ENCODE measurements at regions not wholly inside any gene's neighbourhood (a gene's known extent, or its start where the extent isn't known, plus 50 kb on each side); places are given as distances from the start of the nearest gene placed in this dataset.
A peak's percentile ranks its signal among the peaks of the same experiment; 100 is the strongest.

DNA sequence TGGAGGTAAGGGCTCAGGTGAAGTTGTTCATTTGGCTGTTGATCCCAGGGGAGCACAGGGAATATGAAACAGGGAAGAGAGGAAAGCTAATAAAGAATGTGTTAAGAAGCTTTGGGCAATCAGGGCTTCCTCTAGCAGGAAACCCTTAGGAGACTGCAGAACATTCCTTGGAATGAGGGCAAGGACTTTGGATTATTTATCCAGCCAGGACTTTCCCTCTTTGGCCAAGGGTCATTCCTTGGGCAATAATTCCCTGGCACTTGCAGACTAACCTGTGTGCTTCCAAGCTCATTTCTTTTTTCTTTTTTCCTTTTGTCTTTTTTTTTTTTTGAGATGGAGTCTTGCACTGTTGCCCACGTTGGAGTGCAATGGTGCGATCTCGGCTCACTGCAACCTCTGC, 209.2 kb upstream of the MAP3K1 start:
- Histone ChIP-seq H3K9ac (ENCODE audit: insufficient read depth, low read length) (no peak overlapping the region), H3K79me2 (ENCODE audit: control insufficient read depth, insufficient read depth, low read length) (no peaks in the 10 kb centered on the region), H3K27ac (ENCODE audit: insufficient read depth, low read length) (no peak overlapping the region), H3K9me3 (ENCODE audit: control insufficient read depth, insufficient read depth, low read depth, low read length) (no peaks in the 10 kb centered on the region), H4K20me1 (ENCODE audit: control insufficient read depth, extremely low read depth, insufficient read depth, low read length) (peaks cover 1% of the 10 kb centered on the region), H3K36me3 (ENCODE audit: control insufficient read depth, insufficient read depth, low read length) (no peaks in the 10 kb centered on the region), H3K27me3 (ENCODE audit: control insufficient read depth, insufficient read depth, low read length) (no peaks in the 10 kb centered on the region), H3K4me3 (replicated peaks in 1 of 4; ENCODE audit: control extremely low read depth in 1 of 4, insufficient read depth in 1 of 4, low read depth in 3 of 4, low read length in 4 of 4) (no peak overlapping the region), H3K4me1 (ENCODE audit: control insufficient read depth, extremely low read depth, insufficient read depth, low read length) (peaks cover 3% of the 10 kb centered on the region), H3K4me2 (ENCODE audit: extremely low read depth, insufficient read depth, low read length) (no peak overlapping the region), H2AFZ (ENCODE audit: low read length) (no peak overlapping the region)
- no peak for DNase-seq (ENCODE audit: low read depth in 2 of 2)
- TF ChIP-seq, protein P1, sequence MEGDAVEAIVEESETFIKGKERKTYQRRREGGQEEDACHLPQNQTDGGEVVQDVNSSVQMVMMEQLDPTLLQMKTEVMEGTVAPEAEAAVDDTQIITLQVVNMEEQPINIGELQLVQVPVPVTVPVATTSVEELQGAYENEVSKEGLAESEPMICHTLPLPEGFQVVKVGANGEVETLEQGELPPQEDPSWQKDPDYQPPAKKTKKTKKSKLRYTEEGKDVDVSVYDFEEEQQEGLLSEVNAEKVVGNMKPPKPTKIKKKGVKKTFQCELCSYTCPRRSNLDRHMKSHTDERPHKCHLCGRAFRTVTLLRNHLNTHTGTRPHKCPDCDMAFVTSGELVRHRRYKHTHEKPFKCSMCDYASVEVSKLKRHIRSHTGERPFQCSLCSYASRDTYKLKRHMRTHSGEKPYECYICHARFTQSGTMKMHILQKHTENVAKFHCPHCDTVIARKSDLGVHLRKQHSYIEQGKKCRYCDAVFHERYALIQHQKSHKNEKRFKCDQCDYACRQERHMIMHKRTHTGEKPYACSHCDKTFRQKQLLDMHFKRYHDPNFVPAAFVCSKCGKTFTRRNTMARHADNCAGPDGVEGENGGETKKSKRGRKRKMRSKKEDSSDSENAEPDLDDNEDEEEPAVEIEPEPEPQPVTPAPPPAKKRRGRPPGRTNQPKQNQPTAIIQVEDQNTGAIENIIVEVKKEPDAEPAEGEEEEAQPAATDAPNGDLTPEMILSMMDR (conservative IDR thresholded peaks at IDR 0.05 in 1 of 2, IDR thresholded peaks at IDR 0.05 in 1 of 2; ENCODE audit: low read depth in 1 of 2, low read length in 2 of 2), result no peak
- no peak for TF ChIP-seq EZH2 (IDR thresholded peaks at IDR 0.05; ENCODE audit: low read length, missing control alignments)

DNA sequence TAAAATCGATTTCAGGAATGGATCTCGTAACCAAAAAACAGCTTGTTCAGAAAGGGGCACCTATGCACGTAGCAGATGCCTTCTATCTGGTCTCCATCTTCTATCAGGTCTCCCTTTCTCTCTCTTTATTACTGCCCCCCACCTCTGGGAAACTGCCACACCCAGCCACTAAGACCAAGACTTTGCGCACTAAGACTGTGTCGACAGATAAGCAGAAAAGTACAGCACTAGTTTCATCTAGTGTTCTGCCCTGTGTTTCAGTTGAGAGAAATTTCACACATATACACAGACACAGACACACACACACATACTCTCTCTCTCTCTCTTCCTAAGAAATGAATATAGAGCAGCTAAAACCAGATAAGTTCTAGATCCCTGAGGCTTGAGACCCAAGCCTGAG, 210.1 kb upstream of the MAP3K1 start:
- Histone ChIP-seq H4K20me1 (ENCODE audit: control insufficient read depth, extremely low read depth, insufficient read depth, low read length) (peaks cover 1% of the 10 kb centered on the region), H3K4me1 (ENCODE audit: control insufficient read depth, extremely low read depth, insufficient read depth, low read length) (peaks cover 3% of the 10 kb centered on the region), H2AFZ (ENCODE audit: low read length) (no peak overlapping the region), H3K9ac (ENCODE audit: insufficient read depth, low read length) (no peak overlapping the region), H3K4me3 (replicated peaks in 1 of 4; ENCODE audit: control extremely low read depth in 1 of 4, insufficient read depth in 1 of 4, low read depth in 3 of 4, low read length in 4 of 4) (no peak overlapping the region), H3K27ac (ENCODE audit: insufficient read depth, low read length) (no peak overlapping the region), H3K9me3 (ENCODE audit: control insufficient read depth, insufficient read depth, low read depth, low read length) (no peaks in the 10 kb centered on the region), H3K4me2 (ENCODE audit: extremely low read depth, insufficient read depth, low read length) (no peak overlapping the region), H3K79me2 (ENCODE audit: control insufficient read depth, insufficient read depth, low read length) (no peaks in the 10 kb centered on the region), H3K27me3 (ENCODE audit: control insufficient read depth, insufficient read depth, low read length) (no peaks in the 10 kb centered on the region), H3K36me3 (ENCODE audit: control insufficient read depth, insufficient read depth, low read length) (no peaks in the 10 kb centered on the region)
- no peak for DNase-seq (ENCODE audit: low read depth in 2 of 2)
- TF ChIP-seq, protein P1 (conservative IDR thresholded peaks at IDR 0.05 in 1 of 2, IDR thresholded peaks at IDR 0.05 in 1 of 2; ENCODE audit: low read depth in 1 of 2, low read length in 2 of 2), result no peak
- TF ChIP-seq EZH2 (IDR thresholded peaks at IDR 0.05; ENCODE audit: low read length, missing control alignments), result no peak

DNA sequence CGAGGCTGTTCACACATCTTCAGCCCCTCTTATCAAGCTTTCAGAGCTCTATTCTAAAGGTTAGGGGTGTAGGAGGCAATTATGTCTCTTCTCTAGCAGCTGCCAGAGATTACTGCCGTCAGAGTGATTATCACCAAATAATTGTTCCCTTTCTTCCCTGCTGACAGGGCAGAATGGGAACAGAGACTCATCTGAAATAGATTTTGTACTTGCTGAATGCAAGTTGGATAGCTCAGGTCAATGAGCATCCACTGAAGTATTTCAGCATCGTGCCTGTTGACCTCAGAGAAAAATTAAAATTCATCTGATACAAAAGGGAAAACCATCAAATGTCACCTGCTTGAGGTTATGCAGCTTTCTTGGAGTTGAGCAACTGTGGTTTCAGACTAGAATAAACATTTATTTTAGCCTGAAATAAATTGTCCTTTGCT, 213.7 kb upstream of the MAP3K1 start:
- Histone ChIP-seq H3K79me2 (ENCODE audit: control insufficient read depth, insufficient read depth, low read length) (no peaks in the 10 kb centered on the region), H3K36me3 (ENCODE audit: control insufficient read depth, insufficient read depth, low read length) (no peaks in the 10 kb centered on the region), H3K4me1 (ENCODE audit: control insufficient read depth, extremely low read depth, insufficient read depth, low read length) (no peaks in the 10 kb centered on the region), H4K20me1 (ENCODE audit: control insufficient read depth, extremely low read depth, insufficient read depth, low read length) (peaks cover 1% of the 10 kb centered on the region), H3K4me3 (replicated peaks in 1 of 4; ENCODE audit: control extremely low read depth in 1 of 4, insufficient read depth in 1 of 4, low read depth in 3 of 4, low read length in 4 of 4) (no peak overlapping the region), H3K9me3 (ENCODE audit: control insufficient read depth, insufficient read depth, low read depth, low read length) (no peaks in the 10 kb centered on the region), H3K27ac (ENCODE audit: insufficient read depth, low read length) (no peak overlapping the region), H3K27me3 (ENCODE audit: control insufficient read depth, insufficient read depth, low read length) (no peaks in the 10 kb centered on the region), H2AFZ (ENCODE audit: low read length) (no peak overlapping the region), H3K9ac (ENCODE audit: insufficient read depth, low read length) (no peak overlapping the region), H3K4me2 (ENCODE audit: extremely low read depth, insufficient read depth, low read length) (no peak overlapping the region)
- TF ChIP-seq, protein P1 (conservative IDR thresholded peaks at IDR 0.05 in 1 of 2, IDR thresholded peaks at IDR 0.05 in 1 of 2; ENCODE audit: low read depth in 1 of 2, low read length in 2 of 2), result no peak
- no peak for TF ChIP-seq EZH2 (IDR thresholded peaks at IDR 0.05; ENCODE audit: low read length, missing control alignments)
- peak; percentile 45 to 74 for DNase-seq (ENCODE audit: low read depth in 2 of 2)

All from fibroblast of lung (primary cell).